Mesodermal cell (in vitro differentiated cells): ENCODE measurements at regions not wholly inside any gene's neighbourhood (a gene's known extent, or its start where the extent isn't known, plus 50 kb on each side); places are given as distances from the start of the nearest gene placed in this dataset.

ENCODE experiments used
- H3K27ac ChIP-seq: 2 replicates; pipeline ENCODE4 v1.7.0; 2013; ENCODE audit warnings: mild to moderate bottlenecking, low read depth, low read length, moderate library complexity; ENCODE audit not compliant: severe bottlenecking
- H3K36me3 ChIP-seq: 2 replicates; pipeline ENCODE4 v1.7.1; 2013; ENCODE audit warnings: mild to moderate bottlenecking, low read length, moderate library complexity; ENCODE audit not compliant: control insufficient read depth, insufficient read depth
- H3K4me1 ChIP-seq: one replicate; pipeline ENCODE4 v1.7.1; 2013; ENCODE audit warnings: mild to moderate bottlenecking, low read length; ENCODE audit not compliant: insufficient read depth, control insufficient read depth, poor library complexity, severe bottlenecking
- H3K4me3 ChIP-seq: 2 replicates; pipeline ENCODE4 v1.7.0; 2013; ENCODE audit warnings: low read length, control low read depth, mild to moderate bottlenecking; ENCODE audit not compliant: insufficient read depth, poor library complexity, severe bottlenecking; ENCODE audit errors: extremely low read depth
- H3K9me3 ChIP-seq: 2 replicates; pipeline ENCODE4 v1.7.1; 2013; ENCODE audit warnings: mild to moderate bottlenecking, low read length, moderate library complexity; ENCODE audit not compliant: control insufficient read depth
- WGBS, 2 experiments: methylation state at CpG; one replicate each; pipeline ENCODE4 v1.1.5; 2013; ENCODE audit warnings: missing lambda C conversion rate in 2 of 2; ENCODE audit not compliant: insufficient coverage in 2 of 2; 5-methylcytosine and 5-hydroxymethylcytosine counted together

GRCh38 chr17:71921796-71922195 is 199.0 kb upstream of the SOX9 start:
- WGBS, 2 experiments: 90 to 94% methylated on average over 2 of the region's 2 CpGs
- peaks cover 17% of the 10 kb centered on the region for H3K4me1 ChIP-seq
- H3K36me3 ChIP-seq: no peaks in the 10 kb centered on the region
- H3K27ac ChIP-seq: no peak overlapping the region
- no peaks in the 10 kb centered on the region for H3K9me3 ChIP-seq
- H3K4me3 ChIP-seq: no peak overlapping the region

- no peak overlapping the region for H3K4me3 ChIP-seq
- no peaks in the 10 kb centered on the region for H3K36me3 ChIP-seq
- H3K9me3 ChIP-seq: no peaks in the 10 kb centered on the region
- peaks cover 17% of the 10 kb centered on the region for H3K4me1 ChIP-seq
- H3K27ac ChIP-seq: peak overlapping the region; percentile 63
Observed at GRCh38 chr17:71922439-71922838, 198.4 kb upstream of the SOX9 start.

- no peak overlapping the region for H3K4me3 ChIP-seq
- no peaks in the 10 kb centered on the region for H3K36me3 ChIP-seq
- WGBS, 2 experiments: 82 to 91% methylated on average over 3 to 4 of the region's 5 CpGs
- no peak overlapping the region for H3K27ac ChIP-seq
- H3K4me1 ChIP-seq: peaks cover 13% of the 10 kb centered on the region
- no peaks in the 10 kb centered on the region for H3K9me3 ChIP-seq
Observed at GRCh38 chr17:71926746-71927398, 193.9 kb upstream of the SOX9 start.

GRCh38 chr17:71933306-71933705 is 187.5 kb upstream of the SOX9 start:
- Histone ChIP-seq H3K4me3 (no peak overlapping the region), H3K36me3 (no peaks in the 10 kb centered on the region), H3K27ac (no peak overlapping the region), H3K4me1 (no peaks in the 10 kb centered on the region), H3K9me3 (no peaks in the 10 kb centered on the region)
- WGBS, 2 experiments: 84 to 100% methylated on average over 1 to 3 of the region's 3 CpGs

- Histone ChIP-seq H3K4me1 (no peaks in the 10 kb centered on the region), H3K4me3 (no peak overlapping the region), H3K9me3 (no peaks in the 10 kb centered on the region), H3K27ac (no peak overlapping the region), H3K36me3 (no peaks in the 10 kb centered on the region)
- WGBS, 2 experiments: 100% methylated on average over 1 of the region's 2 CpGs; no CpG with 5 or more reads in 1 of the 2 experiments
Observed at GRCh38 chr17:71934520-71934919, 186.3 kb upstream of the SOX9 start.

- no peaks in the 10 kb centered on the region for H3K36me3 ChIP-seq
- no peaks in the 10 kb centered on the region for H3K9me3 ChIP-seq
- peak overlapping the region; percentile 19 for H3K27ac ChIP-seq
- 90 to 100% methylated on average over 1 to 2 of the region's 2 CpGs for WGBS, 2 experiments
- H3K4me3 ChIP-seq: no peak overlapping the region
- H3K4me1 ChIP-seq: no peaks in the 10 kb centered on the region
Observed at GRCh38 chr17:71935341-71935740, 185.5 kb upstream of the SOX9 start.

- 93 to 100% methylated on average over 2 of the region's 2 CpGs for WGBS, 2 experiments
- Histone ChIP-seq H3K27ac (no peak overlapping the region), H3K36me3 (no peaks in the 10 kb centered on the region), H3K9me3 (no peaks in the 10 kb centered on the region), H3K4me1 (no peaks in the 10 kb centered on the region), H3K4me3 (no peak overlapping the region)
Observed at GRCh38 chr17:71936977-71937376, 183.8 kb upstream of the SOX9 start.

GRCh38 chr17:71937914-71938313 is 182.9 kb upstream of the SOX9 start:
- no peaks in the 10 kb centered on the region for H3K9me3 ChIP-seq
- no peaks in the 10 kb centered on the region for H3K36me3 ChIP-seq
- H3K27ac ChIP-seq: no peak overlapping the region
- H3K4me1 ChIP-seq: no peaks in the 10 kb centered on the region
- H3K4me3 ChIP-seq: no peak overlapping the region
- 100% methylated on average over 1 of the region's 2 CpGs for WGBS, 2 experiments

- H3K9me3 ChIP-seq: no peaks in the 10 kb centered on the region
- WGBS, 2 experiments: 67 to 83% methylated on average over 2 to 8 of the region's 9 CpGs
- no peak overlapping the region for H3K4me3 ChIP-seq
- H3K4me1 ChIP-seq: no peaks in the 10 kb centered on the region
- H3K36me3 ChIP-seq: no peaks in the 10 kb centered on the region
- no peak overlapping the region for H3K27ac ChIP-seq
Observed at GRCh38 chr17:71938340-71939010, 182.3 kb upstream of the SOX9 start.

- no peak overlapping the region for H3K27ac ChIP-seq
- H3K9me3 ChIP-seq: no peaks in the 10 kb centered on the region
- H3K36me3 ChIP-seq: no peaks in the 10 kb centered on the region
- H3K4me3 ChIP-seq: no peak overlapping the region
- no peaks in the 10 kb centered on the region for H3K4me1 ChIP-seq
- no CpG with 5 or more reads among the region's 2 CpGs for WGBS, 2 experiments
Observed at GRCh38 chr17:71941920-71942319, 178.9 kb upstream of the SOX9 start.

- WGBS, 2 experiments: 74% methylated on average over 3 of the region's 3 CpGs
- no peak overlapping the region for H3K4me3 ChIP-seq
- no peaks in the 10 kb centered on the region for H3K4me1 ChIP-seq
- no peak overlapping the region for H3K27ac ChIP-seq
- H3K9me3 ChIP-seq: no peaks in the 10 kb centered on the region
- H3K36me3 ChIP-seq: no peaks in the 10 kb centered on the region
Observed at GRCh38 chr17:71942626-71943025, 178.2 kb upstream of the SOX9 start.
